NOMO-1 treated with DMSO at 0.1 percent for 48 hours (cell line): ENCODE measurements at regions not wholly inside any gene's neighbourhood (a gene's known extent, or its start where the extent isn't known, plus 50 kb on each side); places are given as distances from the start of the nearest gene placed in this dataset.
"Not testable (repeated sequence)": the region's sequence is repeated elsewhere in the genome, so short reads cannot be mapped to it uniquely, and the experiment has no call there.

Experiments
- DNase-seq: peaks from one replicate; lab custom pipeline; 2025; ENCODE audit not compliant: unreplicated experiment; lab: John Stamatoyannopoulos, UW

DNA sequence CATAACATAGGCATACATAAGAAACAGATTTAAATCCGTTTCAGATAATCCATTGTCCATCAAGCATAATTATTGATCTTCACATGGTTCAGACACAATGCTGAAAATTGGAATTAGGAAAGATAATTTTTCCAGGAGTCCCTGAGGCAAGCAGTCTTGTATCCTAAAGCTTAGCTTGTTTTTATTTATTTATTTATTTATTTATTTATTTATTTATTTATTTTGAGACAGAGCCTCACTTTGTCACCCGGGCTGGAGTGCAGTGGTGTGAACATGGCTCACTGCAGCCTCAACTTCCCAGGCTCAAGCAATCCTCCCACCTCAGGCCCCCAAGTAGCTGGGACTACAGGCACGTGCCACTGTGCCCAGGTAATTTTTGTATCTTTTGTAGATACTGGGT is 89.7 kb upstream of the USP25 start:
- DNase-seq = not testable (repeated sequence)

DNA sequence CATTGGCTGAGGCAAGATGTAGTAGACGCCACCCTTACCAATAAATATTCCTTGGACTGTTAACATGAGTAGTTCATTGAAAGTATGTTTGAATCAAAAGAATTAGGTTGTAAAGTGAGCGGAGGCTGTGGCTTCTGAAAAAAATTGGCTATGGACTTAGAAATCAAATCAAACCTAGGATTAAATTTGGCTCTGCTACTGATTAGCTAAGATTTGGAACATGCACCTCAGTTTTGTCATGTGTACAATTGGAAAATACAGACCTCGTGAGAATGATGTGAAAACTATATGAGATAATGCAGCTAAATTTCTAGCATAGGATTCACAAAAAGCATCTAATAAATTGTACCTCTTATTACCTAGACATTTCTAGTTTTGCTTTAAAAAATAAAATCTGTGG is 85.3 kb upstream of the USP25 start:
- DNase-seq = no peak

DNA sequence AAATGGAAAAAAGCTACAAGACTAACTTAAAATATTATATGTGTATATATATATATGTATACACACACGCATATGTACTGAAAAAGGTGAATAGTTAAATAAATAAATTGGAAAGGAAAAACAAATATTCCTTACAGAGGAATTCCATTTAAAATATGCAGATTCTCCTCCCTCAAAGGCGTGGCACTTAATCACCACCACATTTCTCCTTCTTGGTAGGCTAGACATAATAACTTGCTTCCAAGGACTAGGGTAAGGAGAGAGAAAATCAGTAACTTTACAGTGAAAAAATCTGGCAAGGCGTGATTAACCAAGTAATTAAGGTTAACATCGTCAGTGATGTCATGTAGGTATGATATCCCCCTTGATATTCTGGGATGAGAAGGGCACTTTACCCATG is 84.0 kb upstream of the USP25 start:
- DNase-seq = no peak

DNA sequence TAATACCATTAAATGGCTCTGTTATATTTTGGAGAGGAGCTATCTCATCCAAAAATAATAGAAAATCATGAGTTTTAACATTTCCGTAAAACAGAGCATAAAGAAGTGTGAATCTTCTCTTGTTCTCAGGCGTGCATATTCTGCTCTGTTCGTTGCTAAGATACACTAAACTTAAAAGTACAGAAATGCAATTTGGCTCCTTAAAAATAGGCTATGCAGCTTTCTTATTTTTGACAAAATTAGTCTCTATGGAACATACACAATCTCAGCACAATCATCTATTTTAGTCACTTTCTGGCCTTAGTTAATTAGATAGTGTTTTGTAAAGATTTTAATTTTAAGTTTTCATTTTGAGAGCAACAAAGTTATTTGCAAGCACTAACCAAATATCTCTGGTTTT is 79.0 kb upstream of the USP25 start:
- no peak for DNase-seq

DNA sequence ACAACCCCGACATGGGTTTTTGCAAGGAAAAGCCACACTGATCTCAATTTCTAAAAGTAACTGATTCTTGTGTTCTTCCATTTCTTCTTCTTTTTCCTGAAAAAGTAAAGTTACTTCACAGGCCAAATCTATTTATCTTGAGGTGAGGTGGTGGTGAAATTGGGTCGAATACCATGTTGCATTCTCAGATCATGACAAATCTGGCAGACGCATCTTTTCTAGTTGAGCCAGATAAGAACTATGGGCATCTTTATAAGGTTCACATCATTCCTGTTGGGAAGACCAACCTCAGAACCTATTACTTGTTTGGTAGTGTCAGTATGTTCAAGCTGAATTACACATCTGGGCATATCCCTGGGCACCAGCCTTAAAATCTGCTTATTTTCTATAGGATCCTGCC is 78.6 kb upstream of the USP25 start:
- DNase-seq = no peak

DNA sequence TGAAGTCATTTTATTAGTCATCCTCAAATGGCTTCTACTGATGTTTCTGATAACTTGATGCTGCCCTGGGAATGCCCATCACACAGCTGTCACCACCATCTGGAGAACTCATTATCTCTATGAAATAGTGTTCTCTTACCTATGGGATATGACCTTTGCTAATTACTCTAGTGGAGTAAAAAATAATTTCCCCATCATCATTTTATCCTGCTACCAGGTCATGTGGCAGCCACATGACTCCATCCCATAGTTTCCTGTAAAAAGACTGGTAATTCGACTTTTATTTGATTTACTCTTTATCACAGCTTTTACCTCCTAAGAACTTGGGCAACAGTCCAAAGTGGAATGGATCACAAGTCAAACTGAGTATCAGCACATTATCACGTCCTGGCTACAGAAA is 76.1 kb upstream of the USP25 start:
- DNase-seq = no peak

DNA sequence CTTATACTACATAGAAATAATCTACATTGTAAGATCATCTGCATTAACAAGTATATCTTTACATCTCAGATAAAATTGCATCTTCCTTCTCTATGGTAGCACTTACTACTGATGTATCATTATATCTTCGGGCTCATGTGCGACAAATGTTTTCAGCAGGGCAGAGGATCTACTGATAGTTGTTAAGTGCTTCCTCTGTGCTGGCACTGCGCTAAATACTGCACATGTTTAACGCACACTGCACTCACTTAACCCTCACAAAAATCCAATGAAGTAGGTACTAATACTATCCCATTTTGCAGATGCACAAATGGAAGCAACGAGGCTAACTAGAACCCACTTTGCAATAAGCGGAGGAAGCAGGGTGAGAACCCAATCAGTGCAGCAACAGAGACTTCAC is 75.6 kb upstream of the USP25 start:
- no peak for DNase-seq

DNA sequence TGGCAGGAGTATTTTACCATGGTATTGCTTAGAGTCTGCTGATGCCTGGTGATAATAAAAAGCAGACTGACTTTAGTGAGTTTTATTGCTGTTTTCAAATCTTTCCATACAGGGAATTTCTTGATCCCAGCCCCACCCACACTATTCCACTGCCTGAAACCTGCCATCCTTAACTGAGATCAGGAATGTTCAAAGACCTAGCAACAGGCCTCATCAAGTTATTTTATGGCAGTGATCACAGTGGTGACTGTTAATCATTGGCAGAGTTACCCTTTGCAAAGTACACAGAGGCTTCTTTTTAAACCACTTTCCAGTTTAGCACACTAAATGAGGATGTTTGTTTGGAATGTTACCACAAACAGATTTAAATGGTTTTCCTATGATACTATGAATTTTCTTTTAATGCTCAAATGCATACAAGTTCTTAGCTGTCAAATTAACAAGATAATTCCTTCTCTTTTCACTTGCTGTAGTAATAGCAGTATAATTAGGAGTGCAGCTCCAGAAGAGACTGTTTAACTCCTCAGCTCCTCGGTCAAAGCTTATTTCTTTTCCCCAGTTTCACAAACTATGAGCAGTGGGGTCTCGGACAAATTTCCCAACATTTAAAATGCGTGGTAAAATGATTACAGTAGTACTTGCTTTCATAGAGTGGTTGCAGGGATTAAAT is 69.9 kb upstream of the USP25 start:
- DNase-seq = no peak

DNA sequence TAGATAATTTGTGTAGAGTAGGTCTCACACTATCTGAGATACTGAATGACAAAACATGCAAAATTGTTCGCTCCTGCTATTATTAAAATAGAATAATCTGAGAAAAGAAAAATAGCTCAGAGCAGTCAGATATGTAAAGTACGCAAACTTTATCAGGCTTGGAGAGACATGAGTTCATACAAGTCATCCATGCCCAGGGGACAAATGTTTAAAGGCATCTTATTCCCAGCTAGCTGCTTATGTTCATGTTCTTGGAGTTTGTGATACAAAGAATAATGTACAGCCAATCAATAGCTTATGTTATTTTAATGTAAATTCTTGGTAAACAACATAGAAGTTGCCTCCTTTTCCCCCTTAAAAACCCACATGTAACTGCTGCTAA is 69.4 kb upstream of the USP25 start:
- DNase-seq = no peak

DNA sequence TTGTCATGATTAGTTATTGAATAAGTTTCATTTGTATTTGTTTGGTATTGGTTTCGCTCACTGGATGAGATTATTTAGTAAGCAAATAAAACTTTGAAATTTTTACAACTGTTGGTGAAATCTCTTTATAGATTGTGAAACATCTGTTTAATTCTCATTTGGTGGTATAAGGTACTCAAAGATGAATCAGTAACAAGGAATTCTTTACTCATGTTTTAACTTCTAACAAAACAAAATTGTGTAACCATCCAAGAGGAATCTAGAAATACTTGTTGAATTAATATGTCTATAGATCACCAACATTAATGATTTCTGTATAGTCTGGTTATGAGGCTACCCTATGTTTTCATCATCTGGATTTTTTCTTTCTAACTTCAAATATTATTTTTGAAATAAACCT is 62.8 kb upstream of the USP25 start:
- DNase-seq = no peak

DNA sequence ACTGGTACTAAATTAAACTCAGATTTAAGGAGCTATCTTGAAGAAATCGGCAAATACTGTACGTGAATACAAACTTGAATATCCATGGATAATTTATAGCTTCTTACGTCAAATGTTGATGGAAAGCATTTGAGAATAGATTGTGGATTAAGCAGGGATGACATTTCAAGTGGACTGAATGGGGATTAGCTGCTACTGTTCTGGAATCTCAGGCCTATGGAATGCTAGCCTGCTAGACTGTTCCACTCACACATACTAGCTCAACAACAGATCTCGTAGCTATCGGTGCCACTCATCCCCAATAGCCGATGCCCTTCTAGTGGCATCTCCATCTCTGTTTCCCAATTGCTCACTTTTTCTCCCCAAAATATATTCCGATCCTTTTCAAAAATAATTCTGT is 62.0 kb upstream of the USP25 start:
- DNase-seq = no peak

DNA sequence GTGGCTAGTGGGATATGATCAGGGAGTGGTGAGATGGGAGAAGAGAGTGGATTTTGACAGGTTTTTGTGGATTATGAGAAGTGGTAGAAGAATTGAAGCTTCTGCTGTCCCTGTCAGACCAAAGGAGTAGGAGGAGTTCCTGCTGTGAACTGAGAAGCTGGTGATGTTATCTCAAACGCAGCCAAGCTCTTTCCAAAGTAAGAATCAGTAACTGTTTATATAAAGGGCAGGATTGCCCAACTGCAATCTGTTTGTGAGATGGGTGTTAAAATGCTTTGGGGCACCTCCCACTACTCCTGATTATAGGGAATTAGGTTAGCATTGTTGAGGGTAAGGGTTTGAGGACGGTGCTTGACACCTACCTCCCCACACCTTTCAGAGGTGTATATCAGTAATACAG is 60.5 kb upstream of the USP25 start:
- DNase-seq = no peak

DNA sequence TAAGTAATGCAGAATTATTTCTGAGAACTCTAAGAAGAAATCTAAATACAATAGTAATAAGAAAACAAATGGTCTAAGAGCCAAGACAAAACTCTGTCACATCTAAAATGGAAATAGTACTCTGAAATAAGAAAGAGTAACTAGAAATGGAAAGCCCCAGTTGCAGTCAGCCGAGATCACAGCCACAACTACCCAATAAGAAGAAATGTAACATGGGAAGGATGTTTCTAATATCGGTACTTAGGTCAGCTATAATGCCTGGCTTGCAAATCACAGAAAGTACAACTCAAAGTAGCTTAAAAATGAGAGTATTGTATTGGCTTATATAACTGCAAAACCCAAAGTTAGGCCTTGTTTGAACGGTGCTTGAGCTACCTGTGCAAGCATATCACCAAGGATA is 58.6 kb upstream of the USP25 start:
- DNase-seq = no peak

DNA sequence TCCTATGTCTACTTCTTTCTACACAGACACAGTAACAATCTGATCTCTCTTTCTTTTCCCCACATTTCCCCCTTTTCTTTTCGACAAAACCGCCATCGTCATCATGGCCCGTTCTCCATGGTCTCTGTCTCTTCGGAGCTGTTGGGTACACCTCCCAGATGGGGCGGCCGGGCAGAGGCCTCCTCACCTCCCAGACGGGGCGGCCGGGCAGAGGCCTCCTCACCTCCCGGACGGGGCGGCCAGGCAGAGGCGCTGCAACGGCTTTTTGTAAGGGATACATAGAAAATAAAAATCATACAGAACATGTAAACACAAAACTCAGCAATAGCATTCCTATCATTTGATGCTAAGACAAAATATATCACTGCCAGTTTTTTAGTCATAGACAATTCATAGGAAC is 57.2 kb upstream of the USP25 start:
- not testable (repeated sequence) for DNase-seq

DNA sequence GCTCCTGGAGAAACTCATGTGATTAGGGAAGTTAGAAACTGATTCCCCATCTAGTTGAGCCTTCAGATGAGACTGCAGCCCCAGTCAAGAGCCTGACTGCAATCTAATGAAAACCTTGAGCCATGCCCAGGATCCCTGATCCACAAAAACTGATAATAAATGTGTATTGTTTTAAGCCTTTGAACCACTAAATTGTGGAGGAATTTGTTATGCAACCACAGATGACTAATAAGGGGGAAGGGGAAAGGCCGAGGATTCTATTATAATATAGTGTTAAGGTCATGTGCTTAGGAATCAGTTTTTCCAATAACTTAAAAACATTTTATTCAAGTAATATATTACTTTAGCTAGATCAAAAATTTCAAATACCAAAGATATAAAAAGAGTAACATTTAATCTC is 52.8 kb upstream of the USP25 start:
- DNase-seq = no peak

DNA sequence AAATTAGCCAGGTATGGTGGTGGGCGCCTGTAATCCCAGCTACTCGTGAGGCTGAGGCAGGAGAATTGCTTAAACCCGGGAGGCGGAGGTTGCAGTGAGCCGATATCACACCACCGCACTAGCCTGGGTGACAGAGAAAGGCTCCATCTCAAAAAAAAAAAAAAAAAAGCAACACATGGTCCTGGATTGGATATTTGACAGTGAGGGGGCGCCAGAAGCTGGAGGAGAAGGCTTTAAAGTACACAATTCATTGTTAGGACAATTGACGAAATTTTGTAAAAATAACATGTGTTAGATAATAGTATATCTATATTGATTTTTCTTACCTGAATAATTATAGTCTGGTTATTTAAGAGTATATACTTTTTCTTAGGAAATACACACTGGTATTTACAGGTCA is 50.2 kb upstream of the USP25 start:
- DNase-seq = no peak
